IMR-90 (cell line): ENCODE measurements at regions not wholly inside any gene's neighbourhood (a gene's known extent, or its start where the extent isn't known, plus 50 kb on each side); places are given as distances from the start of the nearest gene placed in this dataset.

Experiments
- ATAC-seq: fragments of 200-7000 bp; cut with Tn5 transposase; 2 replicates; pipeline ENCODE4 v1.9.1; 2020; ENCODE audit warnings: low read depth, mild to moderate bottlenecking, moderate library complexity
- BruUV-seq: library from RNA; stranded (reverse); fragments of 400-500 nt; replicated peaks from 2 replicates; lab custom pipeline; 2021; lab: Mats Ljungman, UMichigan
- CTCF ChIA-PET: fragments of 300-600 bp; formaldehyde crosslinking; extraction: SDS; loops from one replicate; lab custom pipeline; 2021; ENCODE audit warnings: antibody characterized with exemption; lab: Yijun Ruan, JAX
- POLR2A ChIA-PET: fragments of 300-600 bp; sonication (Branson Sonifier 250); formaldehyde crosslinking; loops from one replicate; lab custom pipeline; 2022; ENCODE audit warnings: antibody characterized with exemption; ENCODE audit not compliant: unreplicated experiment; lab: Charles Lee
- DNase-seq: peaks from one replicate; pipeline ENCODE4 v3.0.0; 2013
- H2AFZ ChIP-seq: replicated peaks from 2 replicates; pipeline ENCODE3; 2013; ENCODE audit warnings: low read length, mild to moderate bottlenecking; ENCODE audit not compliant: poor library complexity
- H2AK5ac ChIP-seq: 2 replicates; pipeline ENCODE4 v1.6.1; 2013; ENCODE audit warnings: low read depth, low read length, inconsistent platforms
- H2AK9ac ChIP-seq: replicated peaks from 2 replicates; pipeline ENCODE3; 2013; ENCODE audit warnings: mild to moderate bottlenecking, low read depth, low read length, moderate library complexity; ENCODE audit not compliant: poor library complexity
- H2BK120ac ChIP-seq: 2 replicates; pipeline ENCODE4 v1.6.1; 2013; ENCODE audit warnings: low read depth, low read length, inconsistent platforms
- H2BK15ac ChIP-seq: 3 replicates; pipeline ENCODE4 v1.6.1; 2013; ENCODE audit warnings: low read depth, low read length, inconsistent platforms
- H2BK20ac ChIP-seq: 2 replicates; pipeline ENCODE4 v1.6.1; 2013; ENCODE audit warnings: low read depth, mild to moderate bottlenecking, inconsistent platforms, low read length, moderate library complexity
- H2BK5ac ChIP-seq: 2 replicates; pipeline ENCODE4 v1.6.1; 2013; ENCODE audit warnings: mild to moderate bottlenecking, low read depth, low read length, inconsistent platforms; ENCODE audit not compliant: poor library complexity, severe bottlenecking
- H3K14ac ChIP-seq: replicated peaks from 2 replicates; pipeline ENCODE4 v1.6.1; 2013; ENCODE audit warnings: low read depth, low read length, inconsistent platforms
- H3K18ac ChIP-seq: 2 replicates; pipeline ENCODE4 v1.6.1; 2013; ENCODE audit warnings: low read depth, low read length, control low read depth
- H3K23ac ChIP-seq: 2 replicates; pipeline ENCODE4 v1.6.1; 2013; ENCODE audit warnings: low read depth, low read length, inconsistent platforms
- H3K27ac ChIP-seq: 2 replicates; pipeline ENCODE4 v1.5.1; 2013; ENCODE audit warnings: mild to moderate bottlenecking, control low read depth, low read length; ENCODE audit not compliant: insufficient read depth
- H3K27me3 ChIP-seq: 2 replicates; pipeline ENCODE4 v1.6.1; 2013; ENCODE audit warnings: low read length; ENCODE audit not compliant: control insufficient read depth, insufficient read depth
- H3K36me3 ChIP-seq: 2 replicates; pipeline ENCODE4 v1.6.1; 2013; ENCODE audit warnings: low read length, mixed read lengths; ENCODE audit not compliant: control insufficient read depth, insufficient read depth
- H3K4ac ChIP-seq: 2 replicates; pipeline ENCODE4 v1.6.1; 2013; ENCODE audit warnings: low read depth, low read length, inconsistent platforms
- H3K4me1 ChIP-seq: 2 replicates; pipeline ENCODE4 v1.6.1; 2013; ENCODE audit warnings: low read length, mixed read lengths; ENCODE audit not compliant: control insufficient read depth, insufficient read depth
- H3K4me2 ChIP-seq: 2 replicates; pipeline ENCODE4 v1.6.1; 2013; ENCODE audit warnings: low read depth, mild to moderate bottlenecking, control low read depth, low read length, moderate library complexity
- H3K4me3 ChIP-seq: 2 replicates; pipeline ENCODE4 v1.5.1; 2013; ENCODE audit warnings: low read depth, mild to moderate bottlenecking, control low read depth, low read length, moderate library complexity; ENCODE audit not compliant: insufficient read depth
- H3K56ac ChIP-seq: 2 replicates; pipeline ENCODE4 v1.6.1; 2013; ENCODE audit warnings: low read length, inconsistent platforms; ENCODE audit not compliant: insufficient read depth; ENCODE audit errors: extremely low read depth
- H3K79me1 ChIP-seq, 2 experiments: 2 replicates each; pipeline ENCODE4 v1.6.1; 2013; ENCODE audit warnings: low read length in 2 of 2, inconsistent platforms in 1 of 2, low read depth in 1 of 2
- H3K9ac ChIP-seq: 2 replicates; pipeline ENCODE4 v1.6.1; 2013; ENCODE audit warnings: low read depth, low read length, control low read depth
- H3K9me1 ChIP-seq: 2 replicates; pipeline ENCODE4 v1.6.1; 2013; ENCODE audit warnings: low read length, inconsistent platforms; ENCODE audit not compliant: insufficient read depth
- H3K9me3 ChIP-seq: 2 replicates; pipeline ENCODE4 v1.6.1; 2013; ENCODE audit warnings: low read length; ENCODE audit not compliant: control insufficient read depth, insufficient read depth
- H4K20me1 ChIP-seq: 2 replicates; pipeline ENCODE4 v1.6.1; 2013; ENCODE audit warnings: low read length, inconsistent platforms; ENCODE audit not compliant: insufficient read depth
- H4K5ac ChIP-seq: 2 replicates; pipeline ENCODE4 v1.6.1; 2013; ENCODE audit warnings: mild to moderate bottlenecking, low read depth, low read length, control low read depth
- H4K8ac ChIP-seq, 2 experiments: 2 replicates each; pipeline ENCODE4 v1.6.1; 2013; ENCODE audit warnings: low read depth in 2 of 2, low read length in 2 of 2, control low read depth in 1 of 2, inconsistent platforms in 1 of 2
- H4K91ac ChIP-seq: 2 replicates; pipeline ENCODE4 v1.6.1; 2013; ENCODE audit warnings: low read depth, low read length, inconsistent platforms; ENCODE audit not compliant: insufficient read depth
- BHLHE40 ChIP-seq: fragments of 150-350 bp; IDR thresholded peaks from 2 replicates; pipeline ENCODE4 v1.6.1; 2016; ENCODE audit warnings: mild to moderate bottlenecking, low read depth, low read length
- CEBPB ChIP-seq: IDR thresholded peaks from 2 replicates; pipeline ENCODE4 v1.6.1; 2012; ENCODE audit warnings: low read depth, low read length, improper control_type of control experiment
- CHD1 ChIP-seq: IDR thresholded peaks from 2 replicates; pipeline ENCODE4 v1.6.1; 2012; ENCODE audit warnings: low read depth, low read length, improper control_type of control experiment
- ELK1 ChIP-seq: fragments of 150-350 bp; IDR thresholded peaks from 2 replicates; pipeline ENCODE4 v1.6.1; 2016; ENCODE audit warnings: low read depth, mild to moderate bottlenecking, low read length, moderate library complexity, borderline replicate concordance
- FOS ChIP-seq: fragments of 150-350 bp; IDR thresholded peaks from 2 replicates; pipeline ENCODE4 v1.6.1; 2016; ENCODE audit warnings: low read depth, low read length
- MAFK ChIP-seq: IDR thresholded peaks from 2 replicates; pipeline ENCODE4 v1.6.1; 2012; ENCODE audit warnings: low read depth, low read length, improper control_type of control experiment
- MAZ ChIP-seq: IDR thresholded peaks from 2 replicates; pipeline ENCODE4 v1.6.1; 2012; ENCODE audit warnings: low read depth, mild to moderate bottlenecking, low read length, improper control_type of control experiment, moderate library complexity, borderline replicate concordance
- MXI1 ChIP-seq: IDR thresholded peaks from 2 replicates; pipeline ENCODE4 v1.6.1; 2012; ENCODE audit warnings: low read depth, mild to moderate bottlenecking, low read length, moderate library complexity, borderline replicate concordance
- NFE2L2 ChIP-seq: fragments of 150-350 bp; IDR thresholded peaks from 2 replicates; pipeline ENCODE4 v1.6.1; 2016; ENCODE audit warnings: low read depth, mild to moderate bottlenecking, low read length
- POLR2A ChIP-seq: IDR thresholded peaks from 2 replicates; pipeline ENCODE4 v1.6.1; 2012; ENCODE audit warnings: mild to moderate bottlenecking, low read depth, low read length
- RAD21 ChIP-seq: IDR thresholded peaks from 2 replicates; pipeline ENCODE4 v1.6.1; 2012; ENCODE audit warnings: low read length, improper control_type of control experiment
- RFX5 ChIP-seq: IDR thresholded peaks from 2 replicates; pipeline ENCODE4 v1.8.0; 2012; ENCODE audit warnings: low read depth, mild to moderate bottlenecking, low read length, moderate library complexity
- SMC3 ChIP-seq: fragments of 150-350 bp; IDR thresholded peaks from 2 replicates; pipeline ENCODE4 v1.6.1; 2016; ENCODE audit warnings: low read depth, mild to moderate bottlenecking, antibody characterized with exemption, low read length, moderate library complexity
- WGBS, 2 experiments: methylation state at CpG; one replicate each; pipeline versions ENCODE4 v1.1.5 to v1.1.7; 2013; ENCODE audit warnings: missing lambda C conversion rate in 2 of 2; ENCODE audit not compliant: insufficient read length in 1 of 2; ENCODE audit errors: extremely low coverage in 2 of 2; 5-methylcytosine and 5-hydroxymethylcytosine counted together
- dilution Hi-C: fragments of 300-500 bp; cut with HindIII; formaldehyde crosslinking; loops from one replicate; pipeline ENCODE4 v1.14.3; 2018; ENCODE audit warnings: low sequenced_read_pairs; ENCODE audit not compliant: unreplicated experiment
- in situ Hi-C: fragments of 300-500 bp; cut with MboI; formaldehyde crosslinking; loops from 3 replicates; pipeline ENCODE4 v1.14.3; 2019; ENCODE audit warnings: low sequenced_read_pairs, inconsistent platforms, mixed read lengths
- intact Hi-C: fragments of 100-400 bp; cut with micrococcal nuclease; formaldehyde crosslinking; loops from 2 replicates; pipeline ENCODE4 v1.10.0; 2022
- TF ChIP-seq, protein P1 (sequence below): fragments of 150-350 bp; IDR thresholded peaks from 2 replicates; pipeline ENCODE4 v1.6.1; 2017; ENCODE audit warnings: mild to moderate bottlenecking, antibody characterized with exemption, low read length, low read depth

DNA sequence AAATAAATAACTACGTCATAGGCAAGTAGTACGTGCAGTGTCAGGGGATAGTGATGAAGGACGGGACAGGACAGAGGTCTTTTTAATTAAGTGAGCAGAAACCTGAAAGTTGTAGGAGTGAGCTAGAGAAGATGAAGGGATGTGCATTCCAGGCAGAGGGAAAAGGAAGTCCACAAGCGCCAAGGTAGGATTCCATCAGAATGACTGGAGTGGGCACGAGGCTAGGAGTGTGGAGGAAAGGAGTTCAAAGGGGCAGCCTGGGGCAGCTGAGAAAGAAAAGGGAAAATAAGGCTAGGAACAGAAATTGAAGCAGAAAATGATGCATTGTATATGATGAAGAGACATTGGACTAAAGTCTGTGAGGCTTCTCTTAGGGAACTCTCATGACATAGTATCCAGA, 192.2 kb upstream of the TLL1 start:
- Histone ChIP-seq H4K8ac (no peak overlapping the region), H2BK15ac (no peak overlapping the region), H3K27ac (no peak overlapping the region), H3K27me3 (no peaks in the 10 kb centered on the region), H4K5ac (no peak overlapping the region), H2BK5ac (no peak overlapping the region), H3K18ac (no peak overlapping the region), H4K91ac (no peak overlapping the region), H3K4ac (no peak overlapping the region), H3K14ac (no peak overlapping the region), H4K20me1 (no peaks in the 10 kb centered on the region), H3K79me1 (no peaks in the 10 kb centered on the region), H2AFZ (no peak overlapping the region), H3K4me2 (no peak overlapping the region), H3K36me3 (no peaks in the 10 kb centered on the region), H2AK5ac (no peak overlapping the region), H2BK20ac (no peak overlapping the region), H3K23ac (no peak overlapping the region), H3K4me3 (no peak overlapping the region), H3K9me1 (no peaks in the 10 kb centered on the region), H3K56ac (no peak overlapping the region), H3K4me1 (no peaks in the 10 kb centered on the region), H3K9me3 (peaks cover 16% of the 10 kb centered on the region), H2BK120ac (no peak overlapping the region), H3K9ac (no peak overlapping the region), H2AK9ac (no peak overlapping the region)
- intact Hi-C loops = no loop called here
- TF ChIP-seq RAD21 (no peak), SMC3 (no peak), BHLHE40 (no peak), ELK1 (no peak), CHD1 (no peak), MAFK (no peak), MAZ (no peak), NFE2L2 (no peak), POLR2A (no peak), FOS (no peak), CEBPB (no peak), RFX5 (no peak), MXI1 (no peak)
- TF ChIP-seq, protein P1, sequence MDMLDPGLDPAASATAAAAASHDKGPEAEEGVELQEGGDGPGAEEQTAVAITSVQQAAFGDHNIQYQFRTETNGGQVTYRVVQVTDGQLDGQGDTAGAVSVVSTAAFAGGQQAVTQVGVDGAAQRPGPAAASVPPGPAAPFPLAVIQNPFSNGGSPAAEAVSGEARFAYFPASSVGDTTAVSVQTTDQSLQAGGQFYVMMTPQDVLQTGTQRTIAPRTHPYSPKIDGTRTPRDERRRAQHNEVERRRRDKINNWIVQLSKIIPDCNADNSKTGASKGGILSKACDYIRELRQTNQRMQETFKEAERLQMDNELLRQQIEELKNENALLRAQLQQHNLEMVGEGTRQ = no peak
- in situ Hi-C loops = no loop called here
- CTCF ChIA-PET = no interaction called here
- ATAC-seq (no peak), DNase-seq (no peak)
- POLR2A ChIA-PET = no interaction called here
- BruUV-seq = no TSS peak
- WGBS, 2 experiments = 81% methylated on average over 3 of the region's 5 CpGs; no CpG with 5 or more reads in 1 of the 2 experiments
- dilution Hi-C loops = no loop called here
